Endothelial cell of umbilical vein (primary cell): ENCODE measurements at regions not wholly inside any gene's neighbourhood (a gene's known extent, or its start where the extent isn't known, plus 50 kb on each side); places are given as distances from the start of the nearest gene placed in this dataset.

Source experiments
- EZH2 ChIP-seq: IDR thresholded peaks from 2 replicates; pipeline ENCODE4 v1.6.1; 2012; ENCODE audit warnings: borderline replicate concordance, low read depth, mild to moderate bottlenecking, moderate library complexity, low read length, inconsistent platforms; ENCODE audit not compliant: severe bottlenecking
- FOS ChIP-seq: IDR thresholded peaks from 2 replicates; pipeline ENCODE4 v1.6.1; 2011; ENCODE audit warnings: mild to moderate bottlenecking, low read length, moderate library complexity, borderline replicate concordance; ENCODE audit not compliant: insufficient read depth
- GATA2 ChIP-seq: IDR thresholded peaks from 2 replicates; pipeline ENCODE4 v1.7.0; 2011; ENCODE audit warnings: low read depth, mild to moderate bottlenecking, moderate library complexity, mixed read lengths, low read length; ENCODE audit not compliant: insufficient read length, insufficient read depth
- JUN ChIP-seq: IDR thresholded peaks from 2 replicates; pipeline ENCODE4 v1.6.1; 2011; ENCODE audit warnings: borderline replicate concordance, low read depth; ENCODE audit not compliant: insufficient read length, insufficient read depth
- POLR2A ChIP-seq: IDR thresholded peaks from 2 replicates; pipeline ENCODE4 v1.6.1; 2012; ENCODE audit warnings: low read depth, mild to moderate bottlenecking, control low read depth, low read length
- POLR2AphosphoS5 ChIP-seq: IDR thresholded peaks from 2 replicates; pipeline ENCODE4 v1.6.1; 2012; ENCODE audit warnings: low read depth, mild to moderate bottlenecking, control low read depth, low read length, moderate library complexity; ENCODE audit not compliant: insufficient read depth
- TF ChIP-seq, protein P1 (sequence below), 2 donors: IDR thresholded peaks; 1 replicate in 1 of 2; 2 replicates in 1 of 2; pipeline ENCODE4 v1.5.1; 2011; ENCODE audit warnings: low read length in 2 of 2, mild to moderate bottlenecking in 2 of 2, moderate library complexity in 2 of 2, control low read depth in 1 of 2, inconsistent platforms in 1 of 2, low read depth in 1 of 2; ENCODE audit not compliant: insufficient read depth in 1 of 2; ENCODE audit errors: extremely low read depth in 1 of 2
- TF ChIP-seq, protein P2 (sequence below): IDR thresholded peaks from 2 replicates; pipeline ENCODE4 v1.6.1; 2011; ENCODE audit not compliant: insufficient read depth, insufficient read length

DNA sequence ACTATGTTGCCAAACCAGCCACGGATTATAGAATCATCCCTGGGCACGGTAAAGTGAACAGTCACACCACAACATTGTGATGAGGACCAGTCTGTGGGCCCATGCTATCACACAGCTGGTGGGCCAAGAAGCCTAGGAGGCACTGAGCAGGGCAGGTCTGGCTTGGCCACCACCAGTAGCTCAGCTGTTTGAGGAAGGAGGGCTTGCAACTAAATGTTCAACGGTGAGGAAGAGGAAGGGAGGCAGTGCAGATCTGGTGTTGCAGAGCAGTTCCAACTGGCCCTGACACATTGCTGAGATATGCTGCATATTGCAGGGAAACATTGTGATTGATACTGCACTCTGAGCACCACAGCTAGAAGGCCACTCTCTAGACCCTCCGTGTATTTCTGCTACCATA lies 77.9 kb upstream of the ATG10 start:
- TF ChIP-seq, protein P1, sequence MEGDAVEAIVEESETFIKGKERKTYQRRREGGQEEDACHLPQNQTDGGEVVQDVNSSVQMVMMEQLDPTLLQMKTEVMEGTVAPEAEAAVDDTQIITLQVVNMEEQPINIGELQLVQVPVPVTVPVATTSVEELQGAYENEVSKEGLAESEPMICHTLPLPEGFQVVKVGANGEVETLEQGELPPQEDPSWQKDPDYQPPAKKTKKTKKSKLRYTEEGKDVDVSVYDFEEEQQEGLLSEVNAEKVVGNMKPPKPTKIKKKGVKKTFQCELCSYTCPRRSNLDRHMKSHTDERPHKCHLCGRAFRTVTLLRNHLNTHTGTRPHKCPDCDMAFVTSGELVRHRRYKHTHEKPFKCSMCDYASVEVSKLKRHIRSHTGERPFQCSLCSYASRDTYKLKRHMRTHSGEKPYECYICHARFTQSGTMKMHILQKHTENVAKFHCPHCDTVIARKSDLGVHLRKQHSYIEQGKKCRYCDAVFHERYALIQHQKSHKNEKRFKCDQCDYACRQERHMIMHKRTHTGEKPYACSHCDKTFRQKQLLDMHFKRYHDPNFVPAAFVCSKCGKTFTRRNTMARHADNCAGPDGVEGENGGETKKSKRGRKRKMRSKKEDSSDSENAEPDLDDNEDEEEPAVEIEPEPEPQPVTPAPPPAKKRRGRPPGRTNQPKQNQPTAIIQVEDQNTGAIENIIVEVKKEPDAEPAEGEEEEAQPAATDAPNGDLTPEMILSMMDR (IDR thresholded peaks at IDR 0.05; ENCODE audit: extremely low read depth in 1 of 2, insufficient read depth in 1 of 2, low read depth in 1 of 2, low read length in 2 of 2): no peak
- TF ChIP-seq EZH2: no peak
- TF ChIP-seq POLR2A: no peak
- no peak for TF ChIP-seq FOS
- TF ChIP-seq POLR2AphosphoS5: no peak
- TF ChIP-seq GATA2: no peak
- TF ChIP-seq, protein P2, sequence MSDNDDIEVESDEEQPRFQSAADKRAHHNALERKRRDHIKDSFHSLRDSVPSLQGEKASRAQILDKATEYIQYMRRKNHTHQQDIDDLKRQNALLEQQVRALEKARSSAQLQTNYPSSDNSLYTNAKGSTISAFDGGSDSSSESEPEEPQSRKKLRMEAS: no peak
- no peak for TF ChIP-seq JUN
